ENCODE measurements at regions not wholly inside any gene's neighbourhood (a gene's known extent, or its start where the extent isn't known, plus 50 kb on each side); places are given as distances from the start of the nearest gene placed in this dataset.

- TF ChIP-seq POLR2A (IDR thresholded peaks at IDR 0.05), result no peak
- TF ChIP-seq, protein P1, sequence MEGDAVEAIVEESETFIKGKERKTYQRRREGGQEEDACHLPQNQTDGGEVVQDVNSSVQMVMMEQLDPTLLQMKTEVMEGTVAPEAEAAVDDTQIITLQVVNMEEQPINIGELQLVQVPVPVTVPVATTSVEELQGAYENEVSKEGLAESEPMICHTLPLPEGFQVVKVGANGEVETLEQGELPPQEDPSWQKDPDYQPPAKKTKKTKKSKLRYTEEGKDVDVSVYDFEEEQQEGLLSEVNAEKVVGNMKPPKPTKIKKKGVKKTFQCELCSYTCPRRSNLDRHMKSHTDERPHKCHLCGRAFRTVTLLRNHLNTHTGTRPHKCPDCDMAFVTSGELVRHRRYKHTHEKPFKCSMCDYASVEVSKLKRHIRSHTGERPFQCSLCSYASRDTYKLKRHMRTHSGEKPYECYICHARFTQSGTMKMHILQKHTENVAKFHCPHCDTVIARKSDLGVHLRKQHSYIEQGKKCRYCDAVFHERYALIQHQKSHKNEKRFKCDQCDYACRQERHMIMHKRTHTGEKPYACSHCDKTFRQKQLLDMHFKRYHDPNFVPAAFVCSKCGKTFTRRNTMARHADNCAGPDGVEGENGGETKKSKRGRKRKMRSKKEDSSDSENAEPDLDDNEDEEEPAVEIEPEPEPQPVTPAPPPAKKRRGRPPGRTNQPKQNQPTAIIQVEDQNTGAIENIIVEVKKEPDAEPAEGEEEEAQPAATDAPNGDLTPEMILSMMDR (IDR thresholded peaks at IDR 0.05), result no peak
These were observed 130.7 kb downstream of the MN1 start for GRCh38 chr22:27670701-27671412.

All from prostate gland (tissue), 2 donors.